CD4-positive, alpha-beta T cell (primary cell): ENCODE measurements at regions not wholly inside any gene's neighbourhood (a gene's known extent, or its start where the extent isn't known, plus 50 kb on each side); places are given as distances from the start of the nearest gene placed in this dataset.

ENCODE experiments used
- ATAC-seq: fragments of 200-7000 bp; cut with Tn5 transposase; one replicate; pipeline ENCODE4 v1.10.0; 2022; ENCODE audit warnings: mild to moderate bottlenecking; ENCODE audit not compliant: poor library complexity
- CTCF ChIA-PET: fragments of 350-600 bp; sonication (Branson Sonifier 250); formaldehyde crosslinking; loops from one replicate; lab custom pipeline; 2021; ENCODE audit warnings: antibody characterized with exemption, inconsistent platforms; lab: Charles Lee
- POLR2A ChIA-PET: fragments of 350-600 bp; sonication (Branson Sonifier 250); formaldehyde crosslinking; loops from one replicate; lab custom pipeline; 2021; ENCODE audit warnings: antibody characterized with exemption, inconsistent platforms; lab: Charles Lee
- DNase-seq, 14 experiments: peaks; one replicate each; pipeline ENCODE4 v3.0.0-alpha.2; 2013 to 2020; ENCODE audit warnings: mixed read lengths in 2 of 14
- H3K27ac ChIP-seq, 2 donors: one replicate each; pipeline versions ENCODE4 v1.5.1 to v1.7.0; 2013; ENCODE audit warnings: low read length in 2 of 2, low read depth in 1 of 2, mild to moderate bottlenecking in 1 of 2
- H3K27me3 ChIP-seq, 2 experiments: 1 replicate in 1 of 2; 2 replicates in 1 of 2; pipeline versions ENCODE4 v1.6.1 to v1.7.0; 2013; ENCODE audit warnings: low read length in 2 of 2, control low read depth in 1 of 2, mild to moderate bottlenecking in 1 of 2, moderate library complexity in 1 of 2; ENCODE audit not compliant: insufficient read depth in 2 of 2, control insufficient read depth in 1 of 2
- H3K36me3 ChIP-seq: one replicate; pipeline ENCODE4 v1.6.1; 2013; ENCODE audit warnings: low read length, control low read depth; ENCODE audit not compliant: insufficient read depth
- H3K4me1 ChIP-seq: one replicate; pipeline ENCODE4 v1.6.1; 2013; ENCODE audit warnings: low read length, control low read depth; ENCODE audit not compliant: insufficient read depth
- H3K4me3 ChIP-seq: one replicate; pipeline ENCODE4 v1.5.1; 2013; ENCODE audit warnings: mild to moderate bottlenecking, low read length, moderate library complexity
- H3K9me3 ChIP-seq, 2 experiments: 1 replicate in 1 of 2; 2 replicates in 1 of 2; pipeline versions ENCODE4 v1.6.1 to v1.7.0; 2013; ENCODE audit warnings: low read length in 2 of 2, mild to moderate bottlenecking in 2 of 2, control low read depth in 1 of 2, moderate library complexity in 1 of 2; ENCODE audit not compliant: control insufficient read depth in 1 of 2, insufficient read depth in 1 of 2
- H3K27ac Mint-ChIP-seq: one replicate; pipeline ENCODE4 v1.8.0; 2020; ENCODE audit warnings: mixed read lengths
- H3K27me3 Mint-ChIP-seq: one replicate; pipeline ENCODE4 v1.8.0; 2021; ENCODE audit warnings: mixed read lengths
- H3K36me3 Mint-ChIP-seq: one replicate; pipeline ENCODE4 v1.8.0; 2021; ENCODE audit warnings: low read depth, mixed read lengths
- H3K4me1 Mint-ChIP-seq: one replicate; pipeline ENCODE4 v1.8.0; 2021; ENCODE audit warnings: low read depth, mixed read lengths
- H3K4me3 Mint-ChIP-seq: one replicate; pipeline ENCODE4 v1.8.0; 2020; ENCODE audit warnings: mild to moderate bottlenecking, mixed read lengths
- H3K9me3 Mint-ChIP-seq: one replicate; pipeline ENCODE4 v1.8.0; 2020; ENCODE audit warnings: mixed read lengths
- intact Hi-C, 2 experiments: fragments of 100-400 bp; cut with DNase I in 1 of 2; cut with micrococcal nuclease in 1 of 2; formaldehyde crosslinking; loops; one replicate each; pipeline versions ENCODE4 v1.15.1 to v1.9.0; 2023 to 2025; cut with DNase I, micrococcal nuclease
- TF ChIP-seq, protein P1 (sequence below): fragments of 200-600 bp; IDR thresholded peaks from one replicate; pipeline ENCODE4 v1.8.0; 2022; ENCODE audit warnings: antibody characterized with exemption, mild to moderate bottlenecking

DNA sequence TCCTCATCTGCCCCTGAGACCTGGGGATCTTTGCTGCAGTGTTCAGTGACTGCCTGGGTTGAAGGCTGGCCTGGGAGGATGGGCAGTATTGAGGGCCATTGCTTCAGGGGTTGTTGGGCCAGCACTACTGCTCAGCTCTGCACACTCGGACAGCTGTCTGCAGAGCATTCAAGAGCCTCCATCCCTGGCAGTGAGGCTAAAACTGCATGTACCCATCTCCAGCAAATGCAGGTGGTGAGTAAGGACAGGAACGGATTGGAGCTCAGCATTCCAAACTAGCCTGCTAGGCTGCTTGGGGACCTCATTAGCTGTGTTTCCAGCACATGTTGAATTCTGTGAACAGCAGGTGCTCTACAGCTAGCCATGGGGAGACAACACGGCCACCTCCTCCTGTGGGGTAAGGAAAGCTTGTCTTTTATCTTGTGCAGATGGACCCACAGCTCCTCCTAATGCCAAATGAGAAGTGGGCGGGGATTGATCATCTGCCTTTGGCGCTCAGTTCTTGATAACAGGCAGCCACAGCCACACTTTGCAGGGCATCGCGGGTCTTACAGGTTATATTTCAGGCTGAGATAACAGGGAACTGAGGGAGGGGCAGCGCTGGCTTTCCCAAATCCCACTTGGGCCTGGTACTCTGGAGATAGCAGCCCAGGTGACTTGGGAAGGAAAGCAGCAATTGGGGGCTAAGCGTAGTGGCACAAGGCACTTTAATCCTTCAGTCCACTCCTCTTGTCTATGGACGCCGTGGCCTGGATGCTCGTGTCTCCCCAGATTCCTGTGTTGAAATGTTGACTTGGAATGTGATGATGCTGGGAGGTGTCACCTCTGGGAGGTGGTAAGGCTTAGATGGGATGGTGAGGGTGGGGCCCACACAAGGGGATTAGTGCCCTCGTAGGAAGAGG, 254.5 kb upstream of the B3GAT1 start:
- DNase-seq (no peak), ATAC-seq (no peak)
- peaks cover 15% of the 10 kb centered on the region for H3K27me3 Mint-ChIP-seq
- Histone ChIP-seq H3K36me3 (no peaks in the 10 kb centered on the region), H3K9me3 (peaks cover 0 to 41% of the 10 kb centered on the region in 2 experiments), H3K4me1 (no peaks in the 10 kb centered on the region), H3K27me3 (peaks cover 4 to 22% of the 10 kb centered on the region in 2 experiments), H3K27ac (no peak overlapping the region), H3K4me3 (no peak overlapping the region)
- CTCF ChIA-PET, result no interaction called here
- no peaks in the 10 kb centered on the region for H3K4me1 Mint-ChIP-seq
- peaks cover 3% of the 10 kb centered on the region for H3K9me3 Mint-ChIP-seq
- intact Hi-C loops, result no loop called here
- H3K4me3 Mint-ChIP-seq, result no peak overlapping the region
- TF ChIP-seq, protein P1, sequence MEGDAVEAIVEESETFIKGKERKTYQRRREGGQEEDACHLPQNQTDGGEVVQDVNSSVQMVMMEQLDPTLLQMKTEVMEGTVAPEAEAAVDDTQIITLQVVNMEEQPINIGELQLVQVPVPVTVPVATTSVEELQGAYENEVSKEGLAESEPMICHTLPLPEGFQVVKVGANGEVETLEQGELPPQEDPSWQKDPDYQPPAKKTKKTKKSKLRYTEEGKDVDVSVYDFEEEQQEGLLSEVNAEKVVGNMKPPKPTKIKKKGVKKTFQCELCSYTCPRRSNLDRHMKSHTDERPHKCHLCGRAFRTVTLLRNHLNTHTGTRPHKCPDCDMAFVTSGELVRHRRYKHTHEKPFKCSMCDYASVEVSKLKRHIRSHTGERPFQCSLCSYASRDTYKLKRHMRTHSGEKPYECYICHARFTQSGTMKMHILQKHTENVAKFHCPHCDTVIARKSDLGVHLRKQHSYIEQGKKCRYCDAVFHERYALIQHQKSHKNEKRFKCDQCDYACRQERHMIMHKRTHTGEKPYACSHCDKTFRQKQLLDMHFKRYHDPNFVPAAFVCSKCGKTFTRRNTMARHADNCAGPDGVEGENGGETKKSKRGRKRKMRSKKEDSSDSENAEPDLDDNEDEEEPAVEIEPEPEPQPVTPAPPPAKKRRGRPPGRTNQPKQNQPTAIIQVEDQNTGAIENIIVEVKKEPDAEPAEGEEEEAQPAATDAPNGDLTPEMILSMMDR, result no peak
- POLR2A ChIA-PET, result no interaction called here
- H3K27ac Mint-ChIP-seq, result no peak overlapping the region
- no peaks in the 10 kb centered on the region for H3K36me3 Mint-ChIP-seq

DNA sequence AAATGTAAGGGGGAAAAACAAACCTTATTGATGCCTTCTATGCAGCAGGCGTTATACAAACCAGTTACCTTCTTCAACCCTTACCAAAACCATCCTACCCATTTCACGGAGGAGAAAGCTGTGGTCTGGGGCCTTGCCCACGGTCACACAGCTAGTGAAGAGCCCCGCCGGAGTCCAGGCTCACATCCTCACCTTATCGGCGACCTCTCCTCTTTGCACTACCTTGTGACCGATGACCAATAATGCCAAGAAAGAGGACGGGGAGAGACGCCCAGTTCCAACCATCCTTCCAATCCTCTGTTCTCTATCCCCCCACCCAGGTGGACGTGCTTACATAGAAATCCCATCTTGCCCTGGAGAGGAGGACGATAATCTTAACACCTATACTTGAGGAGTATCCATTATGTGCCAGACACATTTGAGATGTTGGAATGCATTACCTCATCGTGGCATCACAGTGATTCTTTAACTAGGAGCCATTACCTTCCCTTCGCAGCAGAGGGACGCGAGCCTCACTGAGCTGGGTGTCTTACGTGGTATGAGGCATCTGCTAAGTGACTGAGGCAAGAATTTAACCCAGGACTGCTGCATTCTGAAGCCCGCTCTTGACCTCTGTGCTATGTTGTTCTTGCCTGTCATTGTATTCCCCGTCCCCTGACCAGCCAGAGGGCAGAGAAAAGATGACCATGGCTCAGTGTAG, 253.7 kb upstream of the B3GAT1 start:
- Histone ChIP-seq H3K27ac (no peak overlapping the region), H3K4me1 (no peaks in the 10 kb centered on the region), H3K9me3 (peaks cover 0 to 43% of the 10 kb centered on the region in 2 experiments), H3K36me3 (no peaks in the 10 kb centered on the region), H3K4me3 (no peak overlapping the region), H3K27me3 (peaks cover 4 to 15% of the 10 kb centered on the region in 2 experiments)
- no peak overlapping the region for H3K4me3 Mint-ChIP-seq
- H3K27me3 Mint-ChIP-seq, result peaks cover 15% of the 10 kb centered on the region
- intact Hi-C loops, result no loop called here
- DNase-seq (no peak), ATAC-seq (no peak)
- no peaks in the 10 kb centered on the region for H3K36me3 Mint-ChIP-seq
- CTCF ChIA-PET, result no interaction called here
- POLR2A ChIA-PET, result no interaction called here
- peaks cover 3% of the 10 kb centered on the region for H3K9me3 Mint-ChIP-seq
- TF ChIP-seq, protein P1, result no peak
- H3K4me1 Mint-ChIP-seq, result no peaks in the 10 kb centered on the region
- H3K27ac Mint-ChIP-seq, result no peak overlapping the region

GRCh38 chr11:134665188-134665535, 253.1 kb upstream of the B3GAT1 start:
- H3K27ac ChIP-seq, result no peak overlapping the region
- TF ChIP-seq, protein P1, result no peak
- H3K4me3 ChIP-seq, result no peak overlapping the region
- H3K27me3 ChIP-seq, result peaks cover 6 to 10% of the 10 kb centered on the region in 2 experiments
- Mint-ChIP-seq H3K4me1 (no peaks in the 10 kb centered on the region), H3K9me3 (peaks cover 3% of the 10 kb centered on the region), H3K4me3 (no peak overlapping the region), H3K36me3 (no peaks in the 10 kb centered on the region), H3K27me3 (peaks cover 12% of the 10 kb centered on the region), H3K27ac (no peak overlapping the region)
- H3K9me3 ChIP-seq, result peaks cover 0 to 43% of the 10 kb centered on the region in 2 experiments
- ChIA-PET POLR2A (no interaction called here), CTCF (no interaction called here)
- ATAC-seq, result no peak
- no peaks in the 10 kb centered on the region for H3K36me3 ChIP-seq
- no peaks in the 10 kb centered on the region for H3K4me1 ChIP-seq
- intact Hi-C loops, result no loop called here
- no peak for DNase-seq
